GM12891 (cell line): ENCODE measurements at regions not wholly inside any gene's neighbourhood (a gene's known extent, or its start where the extent isn't known, plus 50 kb on each side); places are given as distances from the start of the nearest gene placed in this dataset.

Experiments used
- POLR2A ChIP-seq: IDR thresholded peaks from 2 replicates; pipeline ENCODE4 v1.6.1; 2011; ENCODE audit warnings: low read depth, low read length, control low read depth
- POLR2AphosphoS5 ChIP-seq: IDR thresholded peaks from 2 replicates; pipeline ENCODE4 v1.6.1; 2011; ENCODE audit warnings: low read depth, low read length, control low read depth
- POU2F2 ChIP-seq: IDR thresholded peaks from 2 replicates; pipeline ENCODE4 v1.6.1; 2011; ENCODE audit warnings: low read depth, mild to moderate bottlenecking, control low read depth, low read length, moderate library complexity
- SPI1 ChIP-seq: IDR thresholded peaks from 2 replicates; pipeline ENCODE4 v1.6.1; 2011; ENCODE audit warnings: low read depth, low read length, control low read depth
- TAF1 ChIP-seq: IDR thresholded peaks from 2 replicates; pipeline ENCODE4 v1.6.1; 2011; ENCODE audit warnings: low read depth, low read length, control low read depth

- TF ChIP-seq TAF1: no peak
- no peak for TF ChIP-seq POLR2A
- no peak for TF ChIP-seq POLR2AphosphoS5
- no peak for TF ChIP-seq POU2F2
- no peak for TF ChIP-seq SPI1
Observed at GRCh38 chr11:69215216-69215615, 59.5 kb downstream of the SMIM38 start.
